Skeletal muscle satellite cell (primary cell): ENCODE measurements at regions not wholly inside any gene's neighbourhood (a gene's known extent, or its start where the extent isn't known, plus 50 kb on each side); places are given as distances from the start of the nearest gene placed in this dataset.
"Not testable (repeated sequence)": the region's sequence is repeated elsewhere in the genome, so short reads cannot be mapped to it uniquely, and the experiment has no call there.

Source experiments
- H3K27me3 ChIP-seq: 2 replicates; pipeline ENCODE4 v1.7.0; 2013; ENCODE audit warnings: low read length; ENCODE audit not compliant: control insufficient read depth, insufficient read depth
- H3K36me3 ChIP-seq: 2 replicates; pipeline ENCODE4 v1.7.0; 2013; ENCODE audit warnings: mild to moderate bottlenecking, control low read depth, low read length; ENCODE audit not compliant: insufficient read depth
- H3K4me1 ChIP-seq: 2 replicates; pipeline ENCODE4 v1.7.0; 2013; ENCODE audit warnings: low read length; ENCODE audit not compliant: control insufficient read depth, insufficient read depth
- H3K4me2 ChIP-seq: 2 replicates; pipeline ENCODE4 v1.7.0; 2013; ENCODE audit warnings: mild to moderate bottlenecking, low read length
- H3K4me3 ChIP-seq: 2 replicates; pipeline ENCODE4 v1.7.0; 2013; ENCODE audit warnings: low read length
- H3K9ac ChIP-seq: 2 replicates; pipeline ENCODE4 v1.7.0; 2013; ENCODE audit warnings: mild to moderate bottlenecking, low read depth, low read length, moderate library complexity
- H3K9me3 ChIP-seq: replicated peaks from 2 replicates; pipeline ENCODE4 v1.7.0; 2013; ENCODE audit warnings: mild to moderate bottlenecking, control low read depth, low read length

DNA sequence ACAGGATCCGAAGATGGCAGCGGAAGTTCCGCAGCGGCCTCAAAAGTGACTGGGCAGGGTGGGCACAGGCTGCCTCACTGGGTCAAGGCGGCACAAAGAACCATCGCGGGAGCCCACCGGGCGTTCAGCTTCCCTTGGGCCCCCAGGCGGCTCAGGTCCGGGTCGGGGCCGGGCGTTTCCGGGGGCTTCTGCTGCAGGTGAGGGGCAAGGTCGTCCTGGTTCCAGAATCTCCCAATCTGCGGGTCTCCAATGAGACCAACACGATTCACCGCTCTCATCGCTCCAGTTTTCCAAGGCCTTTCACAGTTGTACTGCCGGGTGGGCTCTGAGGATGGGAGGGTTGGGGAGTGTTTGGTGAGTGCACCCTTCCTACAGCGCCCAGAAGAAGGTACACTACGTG lies 165.0 kb upstream of the NOTCH2NLA start:
- not testable (repeated sequence) for H3K4me3 ChIP-seq, H3K4me1 ChIP-seq, H3K27me3 ChIP-seq, H3K9me3 ChIP-seq, H3K9ac ChIP-seq, H3K36me3 ChIP-seq, H3K4me2 ChIP-seq

DNA sequence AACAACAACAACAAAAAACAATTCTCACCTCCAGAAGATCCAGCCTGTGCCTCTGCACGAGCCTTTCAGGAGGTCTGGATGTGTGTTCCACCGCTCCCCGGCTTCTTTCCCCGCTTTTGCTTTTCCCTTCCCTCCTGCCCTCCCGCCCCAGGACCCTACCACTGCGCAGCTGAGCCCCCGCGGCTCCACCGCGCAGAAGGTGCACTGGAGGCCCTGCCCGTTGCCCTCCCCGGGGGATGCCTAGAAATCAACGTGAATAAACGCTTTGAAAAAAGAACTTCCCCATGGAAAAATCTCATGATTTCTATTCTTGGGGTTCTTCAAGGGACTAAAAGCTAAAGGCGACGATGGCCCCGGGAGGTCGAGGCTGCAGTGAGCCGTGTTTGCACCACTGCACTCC lies 164.3 kb upstream of the NOTCH2NLA start:
- H3K4me1 ChIP-seq, H3K9me3 ChIP-seq, H3K27me3 ChIP-seq, H3K4me3 ChIP-seq, H3K4me2 ChIP-seq, H3K36me3 ChIP-seq, H3K9ac ChIP-seq: not testable (repeated sequence)

DNA sequence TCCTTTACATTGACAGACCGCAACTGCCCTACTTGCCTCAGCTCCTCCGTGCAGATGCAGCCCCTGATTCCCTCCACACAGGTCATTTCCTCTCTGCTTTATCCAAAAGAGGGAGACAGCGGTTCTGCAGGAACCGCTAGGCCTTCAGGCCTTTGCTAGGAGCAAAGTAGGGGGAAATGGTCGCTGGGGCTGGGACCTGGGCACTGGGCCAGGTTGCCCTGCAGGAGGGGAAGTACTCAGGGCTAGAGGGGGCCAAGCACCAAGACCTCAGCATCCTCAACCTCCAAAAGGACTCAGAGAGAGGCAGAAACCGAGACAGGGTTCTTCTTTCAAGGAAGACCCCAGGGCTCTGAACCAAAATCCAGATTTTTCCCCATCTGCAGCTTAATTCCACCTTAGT lies 160.4 kb upstream of the NOTCH2NLA start:
- not testable (repeated sequence) for H3K4me1 ChIP-seq, H3K9me3 ChIP-seq, H3K4me3 ChIP-seq, H3K36me3 ChIP-seq, H3K4me2 ChIP-seq, H3K27me3 ChIP-seq, H3K9ac ChIP-seq

DNA sequence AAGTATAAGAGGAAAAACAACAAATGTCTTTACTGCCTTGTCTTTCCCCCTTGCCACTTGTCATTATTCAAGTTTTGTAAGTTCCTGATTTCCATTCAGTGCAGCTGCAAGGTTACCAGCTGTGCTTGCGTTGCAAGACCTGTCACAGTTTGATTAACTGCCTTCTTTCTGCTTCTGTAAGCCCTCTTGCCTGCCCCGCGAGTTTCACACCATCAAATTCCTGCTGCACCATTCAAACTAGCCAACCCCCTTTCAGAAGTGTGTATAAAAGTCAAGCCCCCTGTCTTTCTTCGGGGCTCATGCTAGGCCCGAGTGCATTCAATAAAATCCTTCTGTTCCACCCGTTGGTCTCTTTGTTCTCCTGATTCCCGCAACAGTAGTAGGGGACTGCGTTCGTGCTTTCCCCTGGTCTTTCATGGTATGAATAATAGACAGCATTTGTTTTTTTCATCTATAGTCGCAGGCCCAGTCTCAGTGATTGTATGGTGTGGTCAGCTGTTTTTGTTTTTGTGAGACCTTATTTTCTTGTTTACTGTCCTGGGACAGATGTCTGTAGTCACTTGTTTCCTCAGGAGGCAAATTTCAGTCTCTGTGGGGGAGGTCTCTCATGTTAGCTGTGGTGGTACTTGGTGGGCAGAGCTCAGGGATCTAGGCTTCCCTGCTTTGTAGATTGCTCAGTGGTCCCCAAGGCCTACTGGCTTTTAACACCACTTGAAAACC lies 159.1 kb upstream of the NOTCH2NLA start:
- not testable (repeated sequence) for H3K27me3 ChIP-seq, H3K36me3 ChIP-seq, H3K9me3 ChIP-seq, H3K4me3 ChIP-seq, H3K4me1 ChIP-seq
- H3K4me2 ChIP-seq = peak overlapping the region; percentile 64
- H3K9ac ChIP-seq = peak overlapping the region; percentile 52

DNA sequence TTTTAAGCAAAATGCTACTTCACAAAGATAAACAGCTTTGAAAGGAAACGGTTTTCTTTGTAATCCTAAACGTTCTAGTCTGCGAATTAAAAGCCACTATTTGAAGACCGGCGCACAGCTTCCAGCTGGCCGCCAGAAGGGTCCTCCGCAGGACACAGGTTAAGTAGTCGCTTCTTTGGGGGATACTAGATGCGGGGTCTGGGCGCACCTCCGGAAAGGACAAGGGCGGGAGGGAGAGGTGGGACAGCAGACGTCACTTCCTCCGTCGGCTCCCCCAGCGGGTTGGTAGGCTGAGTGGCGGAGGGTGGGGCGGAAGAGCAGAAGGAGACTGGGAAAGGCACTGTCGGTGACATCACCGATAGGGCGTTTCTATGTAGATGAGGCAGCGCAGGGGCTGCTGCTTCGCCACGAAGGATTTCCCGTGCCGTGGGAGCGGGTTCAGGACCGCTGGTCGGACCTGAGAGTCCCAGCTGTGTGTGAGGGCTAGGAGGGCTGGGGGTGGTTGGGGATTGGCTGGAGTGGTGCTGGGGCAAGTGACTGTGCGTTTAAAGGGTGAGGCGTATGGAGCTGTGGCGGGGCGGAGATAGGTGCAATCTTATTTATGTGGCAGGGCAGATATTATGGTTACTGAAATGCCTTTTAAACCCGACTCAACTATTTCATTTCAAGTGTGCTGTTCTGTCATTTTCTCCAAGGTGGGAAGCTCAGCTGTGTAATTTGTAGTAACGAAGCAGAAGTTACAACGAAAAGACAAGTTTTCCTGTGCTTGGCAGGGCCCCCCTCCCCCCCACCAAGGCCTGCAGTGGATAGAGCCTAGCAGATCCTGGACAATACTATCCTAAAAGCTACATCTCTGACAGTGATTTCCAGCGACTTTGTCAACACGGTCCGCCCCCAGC lies 158.3 kb upstream of the NOTCH2NLA start:
- not testable (repeated sequence) for H3K9me3 ChIP-seq, H3K27me3 ChIP-seq, H3K36me3 ChIP-seq, H3K4me1 ChIP-seq
- peak overlapping the region; percentile 80 for H3K4me2 ChIP-seq
- H3K9ac ChIP-seq = peak overlapping the region; percentile 84
- H3K4me3 ChIP-seq = peak overlapping the region; percentile 72

DNA sequence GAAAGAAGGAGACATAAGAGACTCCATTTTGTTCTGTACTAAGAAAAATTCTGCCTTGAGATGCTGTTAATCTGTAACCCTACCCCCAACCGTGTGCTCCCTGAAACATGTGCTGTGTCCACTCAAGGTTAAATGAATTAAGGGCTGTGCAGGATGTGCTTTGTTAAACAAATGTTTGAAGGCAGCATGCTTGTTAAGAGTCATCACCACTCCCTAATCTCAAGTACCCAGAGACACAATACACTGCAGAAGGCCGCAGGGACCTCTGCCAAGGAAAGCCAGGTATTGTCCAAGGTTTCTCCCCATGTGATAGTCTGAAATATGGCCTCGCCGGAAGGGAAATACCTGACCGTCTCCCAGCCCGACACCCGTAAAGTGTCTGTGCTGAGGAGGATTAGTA lies 152.4 kb upstream of the NOTCH2NLA start:
- not testable (repeated sequence) for H3K4me3 ChIP-seq, H3K27me3 ChIP-seq, H3K4me2 ChIP-seq, H3K36me3 ChIP-seq, H3K9me3 ChIP-seq, H3K4me1 ChIP-seq, H3K9ac ChIP-seq

DNA sequence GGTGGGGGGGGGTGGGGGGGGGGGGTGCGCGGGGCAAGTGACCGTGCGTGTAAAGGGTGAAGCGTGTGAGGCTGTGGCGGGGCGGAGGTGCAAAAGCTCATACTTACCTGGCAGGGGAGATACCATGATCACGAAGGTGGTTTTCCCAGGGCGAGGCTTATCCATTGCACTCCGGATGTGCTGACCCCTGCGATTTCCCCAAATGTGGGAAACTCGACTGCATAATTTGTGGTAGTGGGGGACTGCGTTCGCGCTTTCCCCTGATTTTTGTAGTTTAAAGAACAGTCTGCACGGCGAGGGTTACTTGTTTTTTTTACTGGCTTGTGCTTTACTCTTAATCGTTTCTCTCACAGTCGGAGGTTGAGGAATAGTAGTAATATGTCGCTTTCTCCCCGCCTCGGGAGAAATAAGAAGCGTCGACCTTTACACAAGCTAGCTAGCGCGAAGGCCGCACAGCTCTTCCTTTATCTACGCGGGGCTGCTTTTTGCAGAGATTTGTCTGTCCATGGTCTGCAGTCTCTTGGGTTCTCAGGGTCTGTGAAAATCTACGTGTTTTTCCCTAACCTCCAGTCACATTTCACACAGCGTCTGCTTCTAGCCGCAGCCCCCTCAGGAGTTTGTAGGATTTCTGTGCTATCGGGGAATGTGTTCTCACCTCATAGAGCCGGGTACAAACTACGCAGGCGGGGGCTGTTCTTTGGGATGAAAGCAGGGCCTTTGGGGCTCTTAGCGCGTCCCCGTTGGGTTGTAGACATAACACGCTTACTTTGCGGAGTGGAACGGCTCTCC lies 148.1 kb upstream of the NOTCH2NLA start:
- not testable (repeated sequence) for H3K27me3 ChIP-seq, H3K36me3 ChIP-seq, H3K9ac ChIP-seq, H3K4me1 ChIP-seq, H3K9me3 ChIP-seq
- peak overlapping the region; percentile 3 for H3K4me3 ChIP-seq
- peak overlapping the region; percentile 54 for H3K4me2 ChIP-seq

DNA sequence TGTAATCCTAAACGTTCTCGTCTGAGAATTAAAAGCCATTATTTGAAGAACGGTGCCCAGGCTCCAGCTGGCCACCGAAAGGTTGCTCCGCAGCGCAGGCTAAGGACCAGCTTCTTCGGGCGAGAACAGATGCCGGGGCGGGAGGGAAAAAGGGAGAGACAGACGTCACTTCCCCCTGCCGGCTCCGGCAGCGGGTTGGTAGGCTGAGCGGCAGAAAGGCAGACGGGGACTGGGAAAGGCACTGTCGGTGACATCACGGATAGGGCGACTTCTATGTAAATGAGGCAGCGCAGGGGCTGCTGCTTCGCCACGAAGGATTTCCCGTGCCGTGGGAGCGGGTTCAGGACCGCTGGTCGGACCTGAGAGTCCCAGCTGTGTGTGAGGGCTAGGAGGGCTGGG lies 147.5 kb upstream of the NOTCH2NLA start:
- H3K9me3 ChIP-seq, H3K36me3 ChIP-seq, H3K27me3 ChIP-seq, H3K4me1 ChIP-seq: not testable (repeated sequence)
- Histone ChIP-seq H3K4me2 (peak overlapping the region; percentile 39), H3K4me3 (peak overlapping the region; percentile 53), H3K9ac (peak overlapping the region; percentile 56)

DNA sequence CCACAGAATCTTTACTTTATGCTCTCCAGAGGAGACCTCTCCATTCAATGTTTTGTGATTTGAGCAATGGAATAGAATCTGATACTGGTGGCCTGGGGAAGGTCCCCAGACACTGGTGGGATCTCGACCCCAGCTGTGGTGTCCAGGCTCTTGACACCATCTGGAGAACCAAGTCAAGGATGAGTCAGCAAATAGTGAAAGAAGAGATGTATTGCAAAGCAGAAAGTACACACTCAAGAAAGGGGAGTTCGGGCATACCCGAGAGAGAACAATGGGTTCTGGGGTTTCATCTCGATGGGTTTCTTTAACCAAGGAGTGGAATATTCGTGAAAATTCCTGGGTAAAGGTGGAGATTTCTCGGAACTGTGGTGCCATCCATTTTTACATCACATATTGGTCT lies 146.3 kb upstream of the NOTCH2NLA start:
- not testable (repeated sequence) for H3K4me3 ChIP-seq, H3K4me1 ChIP-seq, H3K9ac ChIP-seq, H3K4me2 ChIP-seq, H3K27me3 ChIP-seq, H3K36me3 ChIP-seq, H3K9me3 ChIP-seq

DNA sequence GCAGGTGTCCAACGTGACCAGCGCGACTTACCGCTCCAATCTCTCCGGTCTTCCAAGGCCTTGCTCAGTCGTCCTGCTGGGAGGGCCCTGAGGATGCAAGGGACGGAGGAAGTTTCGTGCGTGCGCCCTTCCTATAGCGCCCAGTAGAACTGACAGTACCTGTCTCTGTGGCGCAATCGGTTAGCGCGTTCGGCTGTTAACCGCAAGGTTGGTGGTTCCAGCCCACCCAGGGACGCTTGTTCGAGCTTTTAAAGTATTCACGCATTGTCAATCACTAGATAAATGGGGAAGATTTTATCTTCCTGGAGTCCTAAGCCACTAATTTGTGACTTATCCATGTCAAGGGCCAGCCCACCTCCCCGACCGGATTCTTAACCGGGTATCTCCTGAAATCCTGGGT lies 141.1 kb upstream of the NOTCH2NLA start:
- H3K4me2 ChIP-seq = peak overlapping the region; percentile 59
- H3K4me1 ChIP-seq, H3K36me3 ChIP-seq, H3K9me3 ChIP-seq, H3K27me3 ChIP-seq, H3K4me3 ChIP-seq, H3K9ac ChIP-seq: not testable (repeated sequence)

DNA sequence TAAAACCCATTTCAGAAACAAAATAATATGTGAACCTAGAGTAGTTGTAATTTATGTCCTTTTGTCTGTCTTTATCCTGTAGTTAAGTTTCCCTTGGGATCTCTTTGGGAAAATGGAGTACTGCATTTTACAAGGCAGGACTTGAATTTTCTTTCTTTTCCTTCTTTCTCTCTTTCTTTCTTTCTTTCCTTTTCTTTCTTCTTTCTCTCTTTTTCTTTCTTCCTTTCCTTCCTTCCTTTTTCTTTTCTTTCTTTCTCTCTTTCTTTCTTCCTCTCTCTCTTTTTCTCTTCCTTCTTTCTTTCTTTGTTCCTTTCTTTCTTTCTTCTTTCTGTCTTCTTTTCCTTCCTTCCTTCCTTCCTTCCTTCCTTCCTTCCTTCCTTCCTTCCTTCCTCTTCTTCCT lies 126.6 kb upstream of the NOTCH2NLA start:
- H3K9me3 ChIP-seq, H3K9ac ChIP-seq, H3K4me2 ChIP-seq, H3K36me3 ChIP-seq, H3K4me3 ChIP-seq, H3K27me3 ChIP-seq, H3K4me1 ChIP-seq: not testable (repeated sequence)
